ENCODE measurements at regions not wholly inside any gene's neighbourhood (a gene's known extent, or its start where the extent isn't known, plus 50 kb on each side); places are given as distances from the start of the nearest gene placed in this dataset.

- H3K4me3 Mint-ChIP-seq = no peak overlapping the region
These were observed 605.4 kb upstream of the LCORL start for GRCh38 chr4:18626996-18627395.

GRCh38 chr4:18626366-18626765 lies 604.8 kb upstream of the LCORL start:
- no peaks in the 10 kb centered on the region for H3K27me3 Mint-ChIP-seq (ENCODE audit: low read depth)
- peaks cover 2% of the 10 kb centered on the region for H3K36me3 Mint-ChIP-seq (ENCODE audit: low read depth)
- H3K9me3 Mint-ChIP-seq = peaks cover 8% of the 10 kb centered on the region
- no peak overlapping the region for H3K4me3 Mint-ChIP-seq
- H3K4me1 Mint-ChIP-seq = peaks cover 7% of the 10 kb centered on the region
- no peak overlapping the region for H3K27ac Mint-ChIP-seq (ENCODE audit: unreplicated experiment)
- no peak for TF ChIP-seq CTCF (conservative IDR thresholded peaks at IDR 0.05)
- DNase-seq (ENCODE audit: low read depth, low spot score) = no peak

More at GRCh38 chr4:18626996-18627395, 605.4 kb upstream of the LCORL start:
- Mint-ChIP-seq H3K9me3 (peaks cover 8% of the 10 kb centered on the region), H3K27me3 (ENCODE audit: low read depth) (no peaks in the 10 kb centered on the region), H3K4me1 (peaks cover 7% of the 10 kb centered on the region), H3K36me3 (ENCODE audit: low read depth) (peaks cover 2% of the 10 kb centered on the region), H3K27ac (ENCODE audit: unreplicated experiment) (no peak overlapping the region)
- no peak for DNase-seq (ENCODE audit: low read depth, low spot score)
- TF ChIP-seq CTCF (conservative IDR thresholded peaks at IDR 0.05) = no peak

GRCh38 chr4:18621186-18621585 lies 599.6 kb upstream of the LCORL start:
- H3K4me1 Mint-ChIP-seq = peaks cover 7% of the 10 kb centered on the region
- H3K27me3 Mint-ChIP-seq (ENCODE audit: low read depth) = no peaks in the 10 kb centered on the region
- H3K9me3 Mint-ChIP-seq = peaks cover 5% of the 10 kb centered on the region
- TF ChIP-seq CTCF (conservative IDR thresholded peaks at IDR 0.05) = no peak
- no peak for DNase-seq (ENCODE audit: low read depth, low spot score)
- H3K4me3 Mint-ChIP-seq = no peak overlapping the region
- H3K27ac Mint-ChIP-seq (ENCODE audit: unreplicated experiment) = no peak overlapping the region
- no peaks in the 10 kb centered on the region for H3K36me3 Mint-ChIP-seq (ENCODE audit: low read depth)

- H3K27ac Mint-ChIP-seq (ENCODE audit: unreplicated experiment) = no peak overlapping the region
- TF ChIP-seq CTCF (conservative IDR thresholded peaks at IDR 0.05) = no peak
- H3K4me3 Mint-ChIP-seq = no peak overlapping the region
- H3K27me3 Mint-ChIP-seq (ENCODE audit: low read depth) = no peaks in the 10 kb centered on the region
- no peaks in the 10 kb centered on the region for H3K4me1 Mint-ChIP-seq
- no peak for DNase-seq (ENCODE audit: low read depth, low spot score)
- H3K9me3 Mint-ChIP-seq = no peaks in the 10 kb centered on the region
- H3K36me3 Mint-ChIP-seq (ENCODE audit: low read depth) = no peaks in the 10 kb centered on the region
These were observed 595.2 kb upstream of the LCORL start for GRCh38 chr4:18616720-18617119.

GRCh38 chr4:18611026-18611425 lies 589.5 kb upstream of the LCORL start:
- no peak for DNase-seq (ENCODE audit: low read depth, low spot score)
- H3K4me3 Mint-ChIP-seq = no peak overlapping the region
- H3K36me3 Mint-ChIP-seq (ENCODE audit: low read depth) = no peaks in the 10 kb centered on the region
- H3K27me3 Mint-ChIP-seq (ENCODE audit: low read depth) = peaks cover 3% of the 10 kb centered on the region
- TF ChIP-seq CTCF (conservative IDR thresholded peaks at IDR 0.05) = no peak
- H3K9me3 Mint-ChIP-seq = no peaks in the 10 kb centered on the region
- H3K4me1 Mint-ChIP-seq = peaks cover 6% of the 10 kb centered on the region
- H3K27ac Mint-ChIP-seq (ENCODE audit: unreplicated experiment) = no peak overlapping the region
